ENCODE measurements at regions not wholly inside any gene's neighbourhood (a gene's known extent, or its start where the extent isn't known, plus 50 kb on each side); places are given as distances from the start of the nearest gene placed in this dataset.

GRCh38 chr6:14814016-14814415, 431.9 kb upstream of the JARID2 start:
- H3K27ac Mint-ChIP-seq: no peak overlapping the region
- intact Hi-C loops (cut with micrococcal nuclease): no loop called here
- no peaks in the 10 kb centered on the region for H3K4me1 ChIP-seq (ENCODE audit: control insufficient read depth in 2 of 2, insufficient read depth in 2 of 2, low read length in 2 of 2)

GRCh38 chr6:14816116-14816859, 429.6 kb upstream of the JARID2 start:
- Mint-ChIP-seq H3K4me1 (peaks cover 0 to 7% (median 0%) of the 10 kb centered on the region in 7 donors), H3K4me3 (no peak overlapping the region), H3K9me3 (peaks cover 0 to 6% (median 0%) of the 10 kb centered on the region in 11 donors), H3K36me3 (peaks cover 0 to 5% (median 0%) of the 10 kb centered on the region in 5 donors), H3K27me3 (peaks cover 0 to 3% (median 0%) of the 10 kb centered on the region in 5 donors), H3K27ac (no peak overlapping the region)
- ATAC-seq (no peak), DNase-seq (no peak)
- CTCF ChIA-PET: no interaction called here
- no peaks in the 10 kb centered on the region for H3K36me3 ChIP-seq (ENCODE audit: control insufficient read depth in 2 of 3, insufficient read depth in 3 of 3, low read length in 3 of 3)
- H3K9me3 ChIP-seq (ENCODE audit: control insufficient read depth in 2 of 3, low read length in 3 of 3): no peaks in the 10 kb centered on the region
- no peaks in the 10 kb centered on the region for H3K4me1 ChIP-seq (ENCODE audit: control insufficient read depth in 2 of 2, insufficient read depth in 2 of 2, low read length in 2 of 2)
- POLR2A ChIA-PET: no interaction called here
- no peak overlapping the region for H3K27ac ChIP-seq (ENCODE audit: low read depth, low read length)
- H3K27me3 ChIP-seq (ENCODE audit: control insufficient read depth in 2 of 2, insufficient read depth in 2 of 2, low read length in 2 of 2): no peaks in the 10 kb centered on the region
- no peak overlapping the region for H3K4me3 ChIP-seq (ENCODE audit: low read length)
- intact Hi-C loops (cut with micrococcal nuclease): no loop called here

More at GRCh38 chr6:14814016-14814415, 431.9 kb upstream of the JARID2 start:
- H3K27me3 ChIP-seq (ENCODE audit: control insufficient read depth in 2 of 2, insufficient read depth in 2 of 2, low read length in 2 of 2): no peaks in the 10 kb centered on the region
- POLR2A ChIA-PET: no interaction called here
- H3K36me3 ChIP-seq (ENCODE audit: control insufficient read depth in 2 of 3, insufficient read depth in 3 of 3, low read length in 3 of 3): no peaks in the 10 kb centered on the region
- peaks cover 0 to 3% (median 0%) of the 10 kb centered on the region in 5 donors for H3K27me3 Mint-ChIP-seq
- H3K4me3 ChIP-seq (ENCODE audit: low read length): no peak overlapping the region
- no peak for DNase-seq
- H3K9me3 Mint-ChIP-seq: peaks cover 0 to under 1% (median 0%) of the 10 kb centered on the region in 11 donors
- CTCF ChIA-PET: no interaction called here
- ATAC-seq: no peak
- no peaks in the 10 kb centered on the region for H3K9me3 ChIP-seq (ENCODE audit: control insufficient read depth in 2 of 3, low read length in 3 of 3)
- no peak overlapping the region for H3K4me3 Mint-ChIP-seq
- peaks cover 0 to 6% (median 0%) of the 10 kb centered on the region in 7 donors for H3K4me1 Mint-ChIP-seq
- peaks cover 0 to 3% (median 0%) of the 10 kb centered on the region in 5 donors for H3K36me3 Mint-ChIP-seq
- no peak overlapping the region for H3K27ac ChIP-seq (ENCODE audit: low read depth, low read length)

- Histone ChIP-seq H3K27me3 (ENCODE audit: control insufficient read depth in 2 of 2, insufficient read depth in 2 of 2, low read length in 2 of 2) (no peaks in the 10 kb centered on the region), H3K36me3 (ENCODE audit: control insufficient read depth in 2 of 3, insufficient read depth in 3 of 3, low read length in 3 of 3) (no peaks in the 10 kb centered on the region), H3K4me1 (ENCODE audit: control insufficient read depth in 2 of 2, insufficient read depth in 2 of 2, low read length in 2 of 2) (no peaks in the 10 kb centered on the region), H3K4me3 (ENCODE audit: low read length) (no peak overlapping the region), H3K9me3 (ENCODE audit: control insufficient read depth in 2 of 3, low read length in 3 of 3) (no peaks in the 10 kb centered on the region), H3K27ac (ENCODE audit: low read depth, low read length) (no peak overlapping the region)
- no peak overlapping the region for H3K4me3 Mint-ChIP-seq
- H3K27me3 Mint-ChIP-seq: peaks cover 0 to 3% (median 0%) of the 10 kb centered on the region in 5 donors
- H3K9me3 Mint-ChIP-seq: peaks cover 0 to 10% (median 0%) of the 10 kb centered on the region in 11 donors
- peaks cover 0 to 7% (median 0%) of the 10 kb centered on the region in 7 donors for H3K4me1 Mint-ChIP-seq
- ChIA-PET POLR2A (no interaction called here), CTCF (no interaction called here)
- DNase-seq (no peak), ATAC-seq (no peak)
- peaks cover 0 to 5% (median 0%) of the 10 kb centered on the region in 5 donors for H3K36me3 Mint-ChIP-seq
- H3K27ac Mint-ChIP-seq: no peak overlapping the region
- intact Hi-C loops (cut with micrococcal nuclease): no loop called here
Measured at GRCh38 chr6:14817074-14817473, 428.8 kb upstream of the JARID2 start.

GRCh38 chr6:14818422-14818884, 427.4 kb upstream of the JARID2 start:
- Histone ChIP-seq H3K27ac (ENCODE audit: low read depth, low read length) (no peak overlapping the region), H3K27me3 (ENCODE audit: control insufficient read depth in 2 of 2, insufficient read depth in 2 of 2, low read length in 2 of 2) (no peaks in the 10 kb centered on the region), H3K9me3 (ENCODE audit: control insufficient read depth in 2 of 3, low read length in 3 of 3) (no peaks in the 10 kb centered on the region), H3K36me3 (ENCODE audit: control insufficient read depth in 2 of 3, insufficient read depth in 3 of 3, low read length in 3 of 3) (no peaks in the 10 kb centered on the region), H3K4me3 (ENCODE audit: low read length) (no peak overlapping the region), H3K4me1 (ENCODE audit: control insufficient read depth in 2 of 2, insufficient read depth in 2 of 2, low read length in 2 of 2) (no peaks in the 10 kb centered on the region)
- intact Hi-C loops (cut with micrococcal nuclease): no loop called here
- H3K36me3 Mint-ChIP-seq: peaks cover 0 to 5% (median 0%) of the 10 kb centered on the region in 5 donors
- H3K4me3 Mint-ChIP-seq: no peak overlapping the region
- ChIA-PET CTCF (interaction anchor here (0.7 kb wide), 1 partner anchor 1304 kb away, joined by 3 read pairs; no protein-coding TSS in a partner anchor), POLR2A (no interaction called here)
- ATAC-seq: no peak
- H3K27me3 Mint-ChIP-seq: peaks cover 0 to 2% (median 0%) of the 10 kb centered on the region in 5 donors
- H3K27ac Mint-ChIP-seq: no peak overlapping the region
- peaks cover 0 to 10% (median 0%) of the 10 kb centered on the region in 11 donors for H3K9me3 Mint-ChIP-seq
- H3K4me1 Mint-ChIP-seq: peaks cover 0 to 7% (median 0%) of the 10 kb centered on the region in 7 donors
- DNase-seq: no peak

GRCh38 chr6:14819001-14819400, 426.9 kb upstream of the JARID2 start:
- Histone ChIP-seq H3K36me3 (ENCODE audit: control insufficient read depth in 2 of 3, insufficient read depth in 3 of 3, low read length in 3 of 3) (no peaks in the 10 kb centered on the region), H3K9me3 (ENCODE audit: control insufficient read depth in 2 of 3, low read length in 3 of 3) (no peaks in the 10 kb centered on the region), H3K4me1 (ENCODE audit: control insufficient read depth in 2 of 2, insufficient read depth in 2 of 2, low read length in 2 of 2) (no peaks in the 10 kb centered on the region), H3K27me3 (ENCODE audit: control insufficient read depth in 2 of 2, insufficient read depth in 2 of 2, low read length in 2 of 2) (no peaks in the 10 kb centered on the region), H3K27ac (ENCODE audit: low read depth, low read length) (no peak overlapping the region), H3K4me3 (ENCODE audit: low read length) (no peak overlapping the region)
- Mint-ChIP-seq H3K27ac (no peak overlapping the region), H3K9me3 (peaks cover 0 to 10% (median 0%) of the 10 kb centered on the region in 11 donors), H3K36me3 (peaks cover 0 to 5% (median 0%) of the 10 kb centered on the region in 5 donors), H3K4me3 (no peak overlapping the region), H3K27me3 (no peaks in the 10 kb centered on the region), H3K4me1 (peaks cover 0 to 7% (median 0%) of the 10 kb centered on the region in 7 donors)
- ChIA-PET POLR2A (no interaction called here), CTCF (interaction anchor here (0.7 kb wide), 1 partner anchor 1304 kb away, joined by 3 read pairs; no protein-coding TSS in a partner anchor)
- no peak for ATAC-seq
- intact Hi-C loops (cut with micrococcal nuclease): no loop called here
- DNase-seq: no peak

GRCh38 chr6:14819840-14820420, 425.9 kb upstream of the JARID2 start:
- Histone ChIP-seq H3K9me3 (ENCODE audit: control insufficient read depth in 2 of 3, low read length in 3 of 3) (no peaks in the 10 kb centered on the region), H3K27me3 (ENCODE audit: control insufficient read depth in 2 of 2, insufficient read depth in 2 of 2, low read length in 2 of 2) (no peaks in the 10 kb centered on the region), H3K36me3 (ENCODE audit: control insufficient read depth in 2 of 3, insufficient read depth in 3 of 3, low read length in 3 of 3) (no peaks in the 10 kb centered on the region), H3K27ac (ENCODE audit: low read depth, low read length) (no peak overlapping the region), H3K4me1 (ENCODE audit: control insufficient read depth in 2 of 2, insufficient read depth in 2 of 2, low read length in 2 of 2) (no peaks in the 10 kb centered on the region), H3K4me3 (ENCODE audit: low read length) (no peak overlapping the region)
- Mint-ChIP-seq H3K27me3 (no peaks in the 10 kb centered on the region), H3K4me3 (no peak overlapping the region), H3K36me3 (peaks cover 0 to 5% (median 0%) of the 10 kb centered on the region in 5 donors), H3K9me3 (peaks cover 0 to 10% (median 0%) of the 10 kb centered on the region in 11 donors), H3K4me1 (peaks cover 0 to 8% (median 0%) of the 10 kb centered on the region in 7 donors), H3K27ac (no peak overlapping the region)
- no peak for DNase-seq
- ATAC-seq: no peak
- CTCF ChIA-PET: no interaction called here
- POLR2A ChIA-PET: interaction anchor here (0.5 to 0.7 kb wide), 2 partner anchors 8 to 21 kb away, joined by 3 to 4 read pairs; no protein-coding TSS in a partner anchor
- intact Hi-C loops (cut with micrococcal nuclease): no loop called here

Measured in naive thymus-derived CD4-positive, alpha-beta T cell (primary cell).